NCI-H1694 (cell line): ENCODE measurements at regions not wholly inside any gene's neighbourhood (a gene's known extent, or its start where the extent isn't known, plus 50 kb on each side); places are given as distances from the start of the nearest gene placed in this dataset.

Experiments
- DNase-seq: peaks from one replicate; lab custom pipeline; 2025; lab: John Stamatoyannopoulos, UW

DNA sequence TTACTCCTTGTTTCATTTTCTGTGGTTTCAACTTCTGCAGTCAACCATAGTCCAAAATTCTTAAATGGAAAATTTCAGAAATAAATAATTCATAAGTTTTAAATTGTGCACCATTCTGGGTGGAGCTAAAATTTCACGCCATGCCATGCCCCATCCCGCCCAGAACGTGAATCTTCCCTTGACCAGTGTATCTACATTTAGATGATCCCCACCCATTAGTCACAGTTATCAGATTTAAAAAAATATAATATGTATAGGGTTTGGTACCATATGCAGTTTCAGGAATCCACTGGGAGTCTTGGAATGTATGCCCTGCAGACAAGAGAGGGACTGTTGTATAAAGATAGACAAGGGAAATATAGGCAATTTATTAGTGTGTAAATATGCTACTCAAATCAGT, 759.7 kb upstream of the ZNF608 start:
- DNase-seq: no peak

DNA sequence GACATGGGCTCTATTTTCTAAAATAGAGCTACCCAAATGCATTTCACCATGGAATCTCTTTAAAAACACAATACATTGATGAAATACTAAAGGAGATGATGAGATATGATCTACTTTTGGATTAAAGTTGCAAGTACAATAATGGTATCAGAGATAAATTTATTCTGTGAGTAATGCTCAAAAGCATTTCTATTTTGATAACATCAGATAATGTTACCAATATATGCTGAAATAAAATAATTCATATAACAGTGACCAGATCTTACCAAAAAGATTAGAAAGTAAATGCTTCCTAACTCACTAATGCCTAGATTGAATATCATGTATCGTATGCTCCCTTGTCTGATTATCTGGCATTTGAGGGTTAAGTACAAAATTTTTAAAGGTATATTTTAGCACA, 761.8 kb upstream of the ZNF608 start:
- no peak for DNase-seq

- no peak for DNase-seq
Observed at GRCh38 chr5:125510651-125511050, 764.2 kb upstream of the ZNF608 start.

DNA sequence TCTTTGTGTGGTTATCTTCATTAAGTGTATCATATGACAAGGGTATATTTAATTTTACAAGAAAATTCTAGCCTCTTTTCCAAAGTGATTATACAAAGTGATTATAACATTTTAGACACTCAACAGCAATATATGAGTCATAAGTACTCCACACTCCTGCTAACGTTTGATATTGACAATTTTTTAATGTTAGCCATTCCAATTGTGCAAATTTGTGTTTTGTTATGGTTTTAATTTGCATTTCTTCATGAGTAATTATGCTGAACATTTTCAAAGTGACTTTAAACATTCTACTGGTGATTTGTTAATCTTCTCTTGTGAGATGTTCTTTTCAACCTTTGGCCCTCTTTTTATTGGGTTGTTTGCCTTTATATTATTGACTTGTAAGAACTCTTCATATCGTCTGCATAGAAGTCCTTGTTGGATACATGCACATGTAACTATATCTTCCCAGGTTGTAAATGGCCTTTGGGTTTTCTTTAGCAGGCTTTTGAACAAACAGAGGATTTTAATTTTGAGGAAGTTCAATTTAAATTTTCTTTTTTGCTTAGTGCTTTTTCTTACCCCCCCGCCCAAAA, 771.6 kb upstream of the ZNF608 start:
- no peak for DNase-seq

GRCh38 chr5:125521289-125521688, 774.9 kb upstream of the ZNF608 start:
- DNase-seq: no peak

GRCh38 chr5:125525356-125525755, 778.9 kb upstream of the ZNF608 start:
- DNase-seq: no peak

DNA sequence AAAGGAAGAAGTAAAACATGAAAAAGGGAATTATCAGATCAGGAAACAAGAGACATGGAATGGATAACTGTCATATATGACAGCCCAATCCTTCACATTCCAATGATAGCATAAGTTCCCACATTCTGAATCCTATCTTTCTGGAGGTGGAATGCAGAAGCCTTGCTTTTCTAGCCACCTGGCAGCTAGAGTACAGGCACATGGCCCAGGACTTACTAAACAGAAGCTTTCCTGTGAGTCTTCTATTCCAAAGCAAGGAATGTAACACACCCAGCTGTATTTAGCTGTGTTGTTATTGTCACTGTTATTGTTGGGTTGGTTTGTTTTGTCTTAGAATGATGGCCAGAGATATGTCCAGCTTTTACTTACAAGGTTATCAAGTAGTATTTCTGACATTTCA, 780.5 kb upstream of the ZNF608 start:
- no peak for DNase-seq

DNA sequence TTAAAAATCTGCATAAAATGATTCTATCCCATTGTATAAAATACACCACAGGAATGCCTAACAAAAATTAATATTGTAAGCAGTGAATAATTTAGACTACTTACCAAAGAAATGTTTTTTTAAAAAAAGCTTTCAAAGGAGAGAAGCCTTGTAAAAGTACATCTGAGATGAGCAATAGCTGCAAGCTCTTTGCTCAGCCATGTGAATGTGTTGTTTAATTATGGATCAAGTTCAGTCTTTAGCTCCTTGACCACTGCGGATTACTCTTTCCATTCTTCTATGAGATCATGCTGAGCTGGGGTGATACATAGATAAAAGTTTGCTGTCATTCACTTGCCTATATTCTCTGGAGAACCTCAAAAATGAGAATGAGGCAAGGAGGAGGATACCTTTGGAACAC, 782.4 kb upstream of the ZNF608 start:
- no peak for DNase-seq

DNA sequence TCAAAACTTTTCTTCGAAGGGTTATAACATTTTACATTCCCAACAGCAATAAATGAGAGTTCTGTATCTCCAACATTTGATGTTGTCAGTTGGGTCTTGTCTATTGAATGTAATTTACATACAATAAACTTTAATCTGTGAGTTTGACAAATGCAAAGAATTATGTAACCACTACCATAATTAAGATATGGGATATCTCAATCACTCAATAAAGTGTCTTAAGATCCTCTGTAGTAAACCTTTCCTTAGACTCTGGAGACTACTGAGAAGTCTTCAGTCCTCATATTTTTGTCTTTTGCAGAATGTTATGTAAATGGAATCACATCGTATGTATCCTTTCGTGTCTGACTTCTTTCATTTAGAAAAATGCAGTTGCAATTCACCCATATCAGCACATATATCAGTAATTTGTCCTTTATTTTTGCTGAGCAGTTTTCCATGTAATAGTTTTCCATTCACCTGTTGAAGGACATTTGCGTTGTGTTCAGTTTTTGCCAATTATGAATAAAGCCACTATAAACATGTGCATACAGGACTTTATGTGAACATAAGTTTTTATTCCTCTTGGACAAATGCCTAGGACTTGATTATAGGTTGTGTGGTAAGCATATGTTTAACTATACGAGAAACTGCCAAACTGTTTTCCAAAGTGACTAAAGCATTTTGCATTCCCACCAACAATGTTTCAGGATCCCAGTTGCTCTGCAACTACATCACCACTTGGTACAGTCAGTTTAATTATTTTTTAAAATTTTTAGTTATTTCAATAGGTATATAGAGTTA, 784.6 kb upstream of the ZNF608 start:
- DNase-seq: peak; percentile 66

DNA sequence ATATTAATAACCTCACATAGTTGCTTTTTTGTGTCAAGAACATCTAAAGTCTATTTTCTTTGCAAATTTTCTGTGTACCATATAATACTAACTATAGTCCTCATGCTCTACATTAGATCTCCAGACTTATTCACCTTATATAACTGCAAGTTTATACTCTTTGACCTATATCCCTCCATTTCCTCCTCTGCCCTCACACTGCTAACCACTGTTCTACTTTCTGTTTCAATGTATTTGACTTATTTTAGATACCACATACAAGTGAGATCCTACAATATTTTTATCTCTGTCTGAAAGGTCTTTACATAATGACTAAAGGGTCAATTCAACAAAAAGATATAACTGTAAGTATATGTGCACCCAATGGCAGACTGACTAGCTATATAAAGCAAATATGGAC, 789.7 kb upstream of the ZNF608 start:
- DNase-seq: no peak

GRCh38 chr5:125536582-125536981, 790.1 kb upstream of the ZNF608 start:
- no peak for DNase-seq

DNA sequence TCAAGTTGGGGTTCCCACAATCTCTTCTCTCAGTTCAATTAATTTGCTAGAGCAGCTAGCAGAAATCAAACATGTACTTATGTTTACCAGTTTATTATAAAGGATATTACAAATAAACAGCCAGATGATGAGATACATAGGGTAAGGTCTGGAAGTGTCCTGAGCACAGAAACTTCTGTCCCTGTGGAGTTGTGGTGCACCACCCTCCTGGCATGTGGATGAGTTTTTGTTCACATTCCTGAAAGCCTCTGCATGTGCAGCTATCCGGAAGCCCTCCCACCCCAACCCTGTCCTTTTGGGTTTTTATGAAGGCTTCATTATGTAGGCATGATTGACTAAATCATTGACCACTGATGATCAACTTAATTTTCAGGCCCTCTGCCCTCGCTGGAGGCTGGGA, 791.2 kb upstream of the ZNF608 start:
- DNase-seq: no peak

DNA sequence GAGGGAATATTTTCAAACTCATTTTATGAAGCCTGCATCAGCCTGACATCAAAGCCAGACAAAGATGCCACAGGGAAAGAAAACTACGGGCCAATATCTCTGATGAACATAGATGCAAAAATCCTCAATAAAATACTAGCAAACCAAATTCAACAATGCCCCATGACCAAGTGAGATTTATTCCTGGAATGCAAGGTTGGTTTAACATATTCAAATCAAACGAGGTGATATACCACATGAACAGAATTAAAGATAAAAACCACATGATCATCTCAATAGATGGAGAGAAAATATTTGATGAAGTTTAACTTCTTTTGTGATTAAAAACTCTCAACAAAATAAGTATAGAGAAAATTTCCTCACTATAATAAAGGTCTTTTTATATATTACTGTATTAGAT, 792.0 kb upstream of the ZNF608 start:
- no peak for DNase-seq

DNA sequence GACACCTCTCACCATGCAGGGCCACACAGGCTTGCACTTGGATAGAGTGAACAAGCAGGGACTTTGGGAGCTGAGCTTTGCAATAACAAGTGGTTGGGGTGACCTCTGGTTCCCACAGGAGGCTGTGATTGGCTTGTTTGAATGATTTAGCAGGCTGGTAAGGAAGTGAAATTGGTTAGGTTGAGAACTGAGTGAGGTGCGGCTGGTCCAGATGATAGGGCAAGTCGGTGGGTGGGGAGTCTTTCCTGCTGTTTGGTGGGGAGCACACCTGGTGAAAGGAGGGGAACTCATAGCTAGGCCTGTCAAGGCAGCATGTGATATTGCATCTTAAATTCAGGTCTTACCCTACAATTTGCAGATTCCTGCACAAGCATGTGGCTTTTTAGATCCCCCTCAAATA, 794.6 kb upstream of the ZNF608 start:
- no peak for DNase-seq

- DNase-seq: no peak
Observed at GRCh38 chr5:125549322-125549911, 803.0 kb upstream of the ZNF608 start.

DNA sequence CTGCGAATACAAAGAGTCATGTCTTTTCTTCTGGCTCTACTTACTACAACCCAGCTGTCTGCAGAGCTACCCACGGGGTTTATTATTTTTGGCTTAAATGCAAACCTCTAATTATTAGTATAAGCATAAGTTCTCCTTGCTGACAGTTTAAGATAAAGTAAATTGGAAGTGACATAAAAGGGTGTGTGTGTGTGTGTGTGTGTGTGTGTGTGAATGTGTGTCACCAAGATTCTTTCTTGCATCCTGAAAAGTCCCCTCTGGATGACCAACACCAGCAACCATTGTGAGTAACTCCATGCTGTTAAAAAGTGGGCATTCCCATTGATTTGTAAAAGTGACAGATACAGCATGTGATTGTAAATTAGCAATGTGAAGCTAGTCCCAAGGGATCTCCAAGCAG, 803.8 kb upstream of the ZNF608 start:
- no peak for DNase-seq

- DNase-seq: no peak
Observed at GRCh38 chr5:125551246-125551645, 804.8 kb upstream of the ZNF608 start.

GRCh38 chr5:125551797-125552196, 805.4 kb upstream of the ZNF608 start:
- no peak for DNase-seq

GRCh38 chr5:125552486-125552885, 806.0 kb upstream of the ZNF608 start:
- DNase-seq: no peak

GRCh38 chr5:125554355-125554754, 807.9 kb upstream of the ZNF608 start:
- no peak for DNase-seq

DNA sequence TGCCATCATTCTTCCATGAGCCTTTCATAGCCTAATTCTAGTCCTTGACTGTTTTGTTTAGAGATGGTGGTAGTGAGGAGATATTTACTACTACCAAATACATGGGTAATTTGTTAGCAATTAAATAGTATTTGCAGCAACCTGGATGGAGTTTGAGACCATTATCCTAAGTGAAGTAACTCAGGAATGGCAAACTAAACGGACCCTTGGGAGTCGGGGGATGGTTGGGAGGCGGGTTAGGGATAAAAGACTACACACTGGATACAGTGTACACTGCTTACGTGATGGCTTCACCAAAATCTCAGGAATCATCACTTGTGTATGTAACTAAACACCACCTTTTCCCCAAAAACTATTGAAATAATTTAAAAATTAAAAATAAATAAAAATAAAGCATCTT, 809.2 kb upstream of the ZNF608 start:
- DNase-seq: no peak

GRCh38 chr5:125558016-125558415, 811.6 kb upstream of the ZNF608 start:
- no peak for DNase-seq

DNA sequence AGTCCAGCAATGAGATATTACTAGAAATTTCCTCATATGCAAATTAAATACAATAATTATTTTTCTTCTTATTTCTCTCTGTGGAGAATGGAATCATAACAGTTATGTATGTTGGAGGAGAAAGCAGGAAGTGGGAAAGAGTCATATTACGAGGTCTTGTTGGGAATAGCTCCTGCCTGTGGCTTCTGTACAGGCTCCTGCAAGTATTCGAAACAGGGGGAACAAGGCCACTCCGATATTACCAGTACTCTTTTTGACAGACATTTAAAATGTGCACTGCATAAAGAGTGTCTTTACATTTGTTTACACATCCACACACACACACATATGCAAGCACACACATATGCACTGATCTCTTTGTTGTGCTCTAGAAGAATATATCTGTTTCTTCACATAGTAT, 812.0 kb upstream of the ZNF608 start:
- DNase-seq: no peak

DNA sequence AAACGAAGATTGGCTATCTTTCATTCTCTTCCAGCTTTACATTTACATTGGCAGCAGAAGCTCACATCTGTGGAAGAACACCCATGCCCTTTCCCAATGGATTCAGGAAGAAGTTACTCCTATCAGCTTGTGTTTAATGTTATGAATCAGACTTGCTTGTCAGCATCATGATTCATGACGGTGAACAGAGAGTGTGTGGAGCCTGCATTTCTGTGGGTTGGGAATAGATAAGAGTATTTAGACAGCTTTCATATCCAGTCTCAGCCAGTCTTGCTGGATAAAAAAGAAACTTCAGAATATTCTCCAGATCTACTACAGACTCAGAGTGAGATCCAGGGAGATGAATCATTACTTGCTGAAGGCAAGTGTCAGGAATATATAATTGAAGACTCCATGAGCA, 812.9 kb upstream of the ZNF608 start:
- no peak for DNase-seq
